PC-3 (cell line): ENCODE measurements at regions not wholly inside any gene's neighbourhood (a gene's known extent, or its start where the extent isn't known, plus 50 kb on each side); places are given as distances from the start of the nearest gene placed in this dataset.

Experiments used
- EZH2 ChIP-seq: fragments of 300-600 bp; sonication (generic); IDR thresholded peaks from one replicate; pipeline ENCODE4 v1.6.1; 2017; ENCODE audit warnings: antibody characterized with exemption, mild to moderate bottlenecking, low read length; ENCODE audit not compliant: unreplicated experiment
- EZH2phosphoT487 ChIP-seq: fragments of 300-600 bp; sonication (generic); IDR thresholded peaks from 2 replicates; pipeline ENCODE4 v1.6.1; 2018; ENCODE audit warnings: mild to moderate bottlenecking, antibody characterized with exemption, low read length, borderline replicate concordance
- TF ChIP-seq, protein P1 (sequence below): fragments of 300-600 bp; sonication (generic); conservative IDR thresholded peaks from 2 replicates; pipeline ENCODE4 v1.5.1; 2017; ENCODE audit warnings: antibody characterized with exemption, low read depth, mild to moderate bottlenecking, low read length

DNA sequence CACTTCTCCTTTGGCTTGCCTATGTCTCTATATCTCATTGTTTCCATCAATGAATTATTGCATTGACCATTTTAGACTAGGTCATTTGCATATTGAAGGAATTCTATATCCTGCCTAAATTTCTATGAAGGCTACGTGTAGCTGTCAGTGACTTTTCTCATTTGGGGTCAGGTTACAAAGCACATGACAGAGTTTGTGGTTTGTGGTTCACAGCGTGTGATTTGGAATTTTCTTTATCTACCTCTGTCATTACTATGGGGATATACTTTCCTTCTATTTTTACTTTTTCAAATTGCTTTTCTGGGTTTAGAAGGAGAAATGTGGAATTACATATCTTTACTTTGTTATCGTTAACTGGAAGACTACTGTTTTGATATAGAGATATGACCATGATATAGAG lies 317.3 kb upstream of the CFAP20DC start:
- TF ChIP-seq, protein P1, sequence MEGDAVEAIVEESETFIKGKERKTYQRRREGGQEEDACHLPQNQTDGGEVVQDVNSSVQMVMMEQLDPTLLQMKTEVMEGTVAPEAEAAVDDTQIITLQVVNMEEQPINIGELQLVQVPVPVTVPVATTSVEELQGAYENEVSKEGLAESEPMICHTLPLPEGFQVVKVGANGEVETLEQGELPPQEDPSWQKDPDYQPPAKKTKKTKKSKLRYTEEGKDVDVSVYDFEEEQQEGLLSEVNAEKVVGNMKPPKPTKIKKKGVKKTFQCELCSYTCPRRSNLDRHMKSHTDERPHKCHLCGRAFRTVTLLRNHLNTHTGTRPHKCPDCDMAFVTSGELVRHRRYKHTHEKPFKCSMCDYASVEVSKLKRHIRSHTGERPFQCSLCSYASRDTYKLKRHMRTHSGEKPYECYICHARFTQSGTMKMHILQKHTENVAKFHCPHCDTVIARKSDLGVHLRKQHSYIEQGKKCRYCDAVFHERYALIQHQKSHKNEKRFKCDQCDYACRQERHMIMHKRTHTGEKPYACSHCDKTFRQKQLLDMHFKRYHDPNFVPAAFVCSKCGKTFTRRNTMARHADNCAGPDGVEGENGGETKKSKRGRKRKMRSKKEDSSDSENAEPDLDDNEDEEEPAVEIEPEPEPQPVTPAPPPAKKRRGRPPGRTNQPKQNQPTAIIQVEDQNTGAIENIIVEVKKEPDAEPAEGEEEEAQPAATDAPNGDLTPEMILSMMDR: no peak
- TF ChIP-seq EZH2phosphoT487: no peak
- no peak for TF ChIP-seq EZH2
